ENCODE measurements at regions not wholly inside any gene's neighbourhood (a gene's known extent, or its start where the extent isn't known, plus 50 kb on each side); places are given as distances from the start of the nearest gene placed in this dataset.

DNA sequence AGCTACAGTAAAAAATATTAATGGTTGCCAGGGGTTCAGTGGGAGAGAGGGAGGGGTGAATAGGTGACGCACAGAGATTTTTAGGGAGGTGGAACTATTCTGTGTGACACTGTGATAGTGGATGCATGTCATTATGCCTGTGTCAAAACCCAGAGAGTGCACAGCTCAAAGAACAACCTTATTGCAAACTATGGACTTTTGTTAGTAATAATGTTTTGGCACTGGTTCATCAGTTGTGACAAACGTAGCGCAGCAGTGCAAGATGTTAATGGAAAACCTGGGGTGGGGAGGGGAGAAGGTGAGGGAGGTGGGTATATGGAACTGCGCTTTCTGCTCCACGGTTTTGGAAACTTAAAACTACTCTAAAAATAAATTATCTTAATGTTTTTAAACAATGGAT, 134.6 kb upstream of the RFC3 start:
- DNase-seq: no peak
- ChIA-PET POLR2A (no interaction called here), CTCF (interaction anchor here (2.0 kb wide), 1 partner anchor 10 kb away, joined by 5 read pairs; no protein-coding TSS in a partner anchor)
- H3K9ac ChIP-seq (ENCODE audit: low read length): no peak overlapping the region
- no peak overlapping the region for H3K4me2 ChIP-seq (replicated peaks; ENCODE audit: low read depth, low read length, poor library complexity, severe bottlenecking)
- Mint-ChIP-seq H3K27ac (no peak overlapping the region), H3K4me3 (no peak overlapping the region), H3K27me3 (peaks cover 6% of the 10 kb centered on the region), H3K4me1 (peaks cover 10% of the 10 kb centered on the region), H3K9me3 (ENCODE audit: insufficient read depth) (no peaks in the 10 kb centered on the region)
- no peak for ATAC-seq (ENCODE audit: low read depth)
- H4K20me1 ChIP-seq (ENCODE audit: control insufficient read depth, insufficient read depth, low read length, poor library complexity, severe bottlenecking): no peaks in the 10 kb centered on the region
- H3K27me3 ChIP-seq (replicated peaks in 1 of 4; ENCODE audit: control extremely low read depth in 1 of 4, control insufficient read depth in 3 of 4, insufficient read depth in 4 of 4, low read length in 3 of 4): no peaks in the 10 kb centered on the region
- WGBS (ENCODE audit: insufficient coverage): 100% methylated on average over 1 of the region's 5 CpGs
- intact Hi-C loops (cut with micrococcal nuclease): no loop called here
- H3K4me3 ChIP-seq (ENCODE audit: control extremely low read depth in 1 of 5, extremely low read depth in 1 of 5, insufficient read depth in 1 of 5, low read depth in 2 of 5, low read length in 4 of 5): no peak overlapping the region
- H3K79me2 ChIP-seq (ENCODE audit: control insufficient read depth, insufficient read depth, low read length): no peaks in the 10 kb centered on the region
- no peaks in the 10 kb centered on the region for H3K36me3 ChIP-seq (replicated peaks in 1 of 2; ENCODE audit: control extremely low read depth in 1 of 2, control insufficient read depth in 1 of 2, extremely low read depth in 1 of 2, insufficient read depth in 2 of 2, low read length in 1 of 2)
- TF ChIP-seq EZH2 (IDR thresholded peaks at IDR 0.05; ENCODE audit: borderline replicate concordance, insufficient read depth, low read depth, low read length, poor library complexity, severe bottlenecking) (no peak), CTCF (IDR thresholded peaks at IDR 0.05) (no peak)
- no peak overlapping the region for H3K27ac ChIP-seq (ENCODE audit: low read length in 2 of 2)
- peaks cover 0 to 8% (median 0%) of the 10 kb centered on the region in 3 donors for H3K9me3 ChIP-seq (ENCODE audit: control extremely low read depth in 1 of 3, control insufficient read depth in 2 of 3, insufficient read depth in 1 of 3, low read length in 2 of 3)
- no peak overlapping the region for H2AFZ ChIP-seq (ENCODE audit: insufficient read depth, low read depth, low read length, poor library complexity, severe bottlenecking)
- peaks cover 0 to 11% of the 10 kb centered on the region in 2 donors for H3K4me1 ChIP-seq (ENCODE audit: control insufficient read depth in 2 of 2, insufficient read depth in 2 of 2, low read length in 2 of 2)

- Histone ChIP-seq H3K27me3 (replicated peaks in 1 of 4; ENCODE audit: control extremely low read depth in 1 of 4, control insufficient read depth in 3 of 4, insufficient read depth in 4 of 4, low read length in 3 of 4) (no peaks in the 10 kb centered on the region), H3K4me3 (ENCODE audit: control extremely low read depth in 1 of 5, extremely low read depth in 1 of 5, insufficient read depth in 1 of 5, low read depth in 2 of 5, low read length in 4 of 5) (no peak overlapping the region), H3K36me3 (replicated peaks in 1 of 2; ENCODE audit: control extremely low read depth in 1 of 2, control insufficient read depth in 1 of 2, extremely low read depth in 1 of 2, insufficient read depth in 2 of 2, low read length in 1 of 2) (no peaks in the 10 kb centered on the region), H3K27ac (ENCODE audit: low read length in 2 of 2) (no peak overlapping the region), H4K20me1 (ENCODE audit: control insufficient read depth, insufficient read depth, low read length, poor library complexity, severe bottlenecking) (no peaks in the 10 kb centered on the region), H2AFZ (ENCODE audit: insufficient read depth, low read depth, low read length, poor library complexity, severe bottlenecking) (no peak overlapping the region), H3K9me3 (ENCODE audit: control extremely low read depth in 1 of 3, control insufficient read depth in 2 of 3, insufficient read depth in 1 of 3, low read length in 2 of 3) (peaks cover 0 to 8% (median 0%) of the 10 kb centered on the region in 3 donors), H3K4me2 (replicated peaks; ENCODE audit: low read depth, low read length, poor library complexity, severe bottlenecking) (no peak overlapping the region), H3K9ac (ENCODE audit: low read length) (no peak overlapping the region), H3K4me1 (ENCODE audit: control insufficient read depth in 2 of 2, insufficient read depth in 2 of 2, low read length in 2 of 2) (no peaks in the 10 kb centered on the region), H3K79me2 (ENCODE audit: control insufficient read depth, insufficient read depth, low read length) (no peaks in the 10 kb centered on the region)
- ChIA-PET POLR2A (no interaction called here), CTCF (no interaction called here)
- WGBS (ENCODE audit: insufficient coverage): no CpG with 5 or more reads among the region's 4 CpGs
- intact Hi-C loops (cut with micrococcal nuclease): no loop called here
- TF ChIP-seq CTCF (IDR thresholded peaks at IDR 0.05) (no peak), EZH2 (IDR thresholded peaks at IDR 0.05; ENCODE audit: borderline replicate concordance, insufficient read depth, low read depth, low read length, poor library complexity, severe bottlenecking) (no peak)
- H3K27ac Mint-ChIP-seq: no peak overlapping the region
- peaks cover 6% of the 10 kb centered on the region for H3K27me3 Mint-ChIP-seq
- DNase-seq: no peak
- H3K4me3 Mint-ChIP-seq: no peak overlapping the region
- H3K9me3 Mint-ChIP-seq (ENCODE audit: insufficient read depth): no peaks in the 10 kb centered on the region
- H3K4me1 Mint-ChIP-seq: no peaks in the 10 kb centered on the region
- no peak for ATAC-seq (ENCODE audit: low read depth)
Measured at GRCh38 chr13:33684874-33685273, 133.1 kb upstream of the RFC3 start.

All from B cell (primary cell).